ENCODE measurements at regions not wholly inside any gene's neighbourhood (a gene's known extent, or its start where the extent isn't known, plus 50 kb on each side); places are given as distances from the start of the nearest gene placed in this dataset.
"Not testable (repeated sequence)": the region's sequence is repeated elsewhere in the genome, so short reads cannot be mapped to it uniquely, and the experiment has no call there.

GRCh38 chr3:33956206-33956605 lies 157.8 kb downstream of the PDCD6IP start:
- TF ChIP-seq CTCF (IDR thresholded peaks at IDR 0.05; ENCODE audit: insufficient read depth, low read length): no peak
- no peak overlapping the region for H3K4me3 ChIP-seq (ENCODE audit: low read depth, low read length)
- no peak for DNase-seq (ENCODE audit: low read depth)

DNA sequence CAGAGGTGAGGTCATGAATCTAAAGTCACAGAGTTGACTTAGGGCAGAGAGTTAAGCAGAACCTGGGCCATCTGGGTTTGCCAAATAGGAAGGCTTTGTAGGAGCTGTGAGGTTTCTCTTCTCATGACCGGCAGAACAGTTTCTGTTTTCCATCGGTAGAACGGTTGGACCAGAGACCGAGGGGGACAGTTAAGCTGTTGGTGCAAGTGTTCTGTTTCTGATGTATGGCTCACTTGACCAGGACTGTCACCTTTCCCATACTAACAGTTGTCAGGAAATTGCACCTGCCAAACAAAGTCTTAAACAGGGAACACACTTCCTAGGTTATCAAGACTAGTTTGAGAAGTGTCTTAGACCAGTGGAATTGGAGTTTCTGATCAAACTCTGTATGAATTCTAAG lies 158.3 kb downstream of the PDCD6IP start:
- no peak for TF ChIP-seq CTCF (IDR thresholded peaks at IDR 0.05; ENCODE audit: insufficient read depth, low read length)
- H3K4me3 ChIP-seq (ENCODE audit: low read depth, low read length): no peak overlapping the region
- no peak for DNase-seq (ENCODE audit: low read depth)

DNA sequence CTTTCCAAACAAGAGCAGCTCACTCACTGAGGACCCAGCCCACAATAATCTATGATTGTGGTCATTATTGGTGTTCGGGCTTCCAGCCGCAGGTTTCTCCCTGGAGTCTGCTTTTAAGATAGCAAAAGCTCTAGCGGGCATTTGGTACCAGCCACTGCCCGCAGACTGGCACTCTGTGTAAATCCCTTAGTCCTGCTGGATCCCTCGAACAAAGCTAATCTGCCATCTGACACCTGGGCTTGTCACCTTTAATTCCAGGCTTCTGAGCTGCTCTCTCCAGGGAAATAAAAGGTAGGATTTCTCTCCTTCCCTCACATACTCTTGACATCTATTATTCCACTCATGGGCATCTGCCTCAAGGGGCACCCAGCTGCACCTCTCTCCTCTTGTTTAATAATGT lies 158.7 kb downstream of the PDCD6IP start:
- TF ChIP-seq CTCF (IDR thresholded peaks at IDR 0.05; ENCODE audit: insufficient read depth, low read length): no peak
- H3K4me3 ChIP-seq (ENCODE audit: low read depth, low read length): no peak overlapping the region
- DNase-seq (ENCODE audit: low read depth): no peak

DNA sequence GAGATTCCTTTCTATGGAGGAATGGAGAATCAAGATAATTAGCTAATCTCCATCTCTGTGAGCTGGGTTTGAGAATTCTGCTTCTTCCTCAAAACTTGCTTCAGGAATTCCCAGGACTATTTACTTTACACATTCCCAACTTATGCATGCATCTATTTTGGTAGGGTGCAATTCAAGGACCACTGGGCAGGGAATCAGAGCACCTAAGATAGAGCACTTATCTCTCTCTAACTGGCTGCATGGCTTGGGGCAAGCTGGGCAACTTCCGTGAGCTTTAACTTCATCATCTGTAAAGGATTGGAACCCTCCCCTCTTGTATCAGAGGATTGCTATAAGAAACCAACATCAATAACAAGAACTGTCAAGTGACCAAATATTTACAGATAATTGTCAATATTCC lies 160.2 kb downstream of the PDCD6IP start:
- H3K4me3 ChIP-seq (ENCODE audit: low read depth, low read length): no peak overlapping the region
- DNase-seq (ENCODE audit: low read depth): no peak
- TF ChIP-seq CTCF (IDR thresholded peaks at IDR 0.05; ENCODE audit: insufficient read depth, low read length): no peak

- TF ChIP-seq CTCF (IDR thresholded peaks at IDR 0.05; ENCODE audit: insufficient read depth, low read length): no peak
- no peak for DNase-seq (ENCODE audit: low read depth)
- no peak overlapping the region for H3K4me3 ChIP-seq (ENCODE audit: low read depth, low read length)
Measured at GRCh38 chr3:33962396-33962795, 164.0 kb downstream of the PDCD6IP start.

DNA sequence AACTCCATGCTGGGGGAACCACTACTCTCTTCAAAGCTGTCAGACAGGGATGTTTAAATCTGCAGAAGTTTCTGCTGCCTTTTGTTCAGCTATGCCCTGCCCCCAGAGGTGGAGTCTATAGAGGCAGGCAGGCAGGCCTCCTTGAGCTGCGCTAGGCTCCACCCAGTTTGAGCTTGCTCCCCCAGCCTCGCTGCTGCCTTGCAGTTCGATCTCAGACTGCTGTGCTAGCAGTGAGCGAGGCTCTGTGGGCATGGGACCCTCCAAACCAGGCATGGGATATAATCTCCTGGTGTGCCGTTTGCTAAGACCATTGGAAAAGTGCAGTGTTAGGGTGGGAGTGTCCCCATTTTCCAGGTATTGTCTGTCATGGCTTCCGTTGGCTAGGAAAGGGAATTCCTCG lies 171.8 kb downstream of the PDCD6IP start:
- not testable (repeated sequence) for H3K4me3 ChIP-seq (ENCODE audit: low read depth, low read length); DNase-seq (ENCODE audit: low read depth)

- DNase-seq (ENCODE audit: low read depth): no peak
- TF ChIP-seq CTCF (IDR thresholded peaks at IDR 0.05; ENCODE audit: insufficient read depth, low read length): no peak
- H3K4me3 ChIP-seq (ENCODE audit: low read depth, low read length): no peak overlapping the region
Measured at GRCh38 chr3:33971055-33971454, 172.6 kb downstream of the PDCD6IP start.
